ENCODE measurements at regions not wholly inside any gene's neighbourhood (a gene's known extent, or its start where the extent isn't known, plus 50 kb on each side); places are given as distances from the start of the nearest gene placed in this dataset.
"Not testable (repeated sequence)": the region's sequence is repeated elsewhere in the genome, so short reads cannot be mapped to it uniquely, and the experiment has no call there.

DNA sequence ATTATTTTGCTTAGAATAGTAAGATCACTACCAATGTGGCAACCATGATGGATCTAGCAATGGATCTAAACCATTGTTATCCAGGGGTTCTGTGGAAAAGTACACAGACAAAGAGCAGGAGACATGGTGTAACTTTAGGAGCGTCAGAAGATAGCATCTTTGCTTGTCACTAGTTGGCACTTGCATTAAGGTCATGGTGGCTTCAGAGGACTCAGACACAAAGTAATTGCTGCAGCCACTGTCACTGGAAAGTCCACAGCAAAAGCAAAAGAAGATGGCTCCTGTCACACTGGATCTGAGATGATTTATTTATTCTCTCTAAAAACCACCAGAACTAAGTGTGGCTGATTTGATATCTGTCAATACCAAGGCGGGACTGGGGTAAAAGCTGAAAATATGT, 93.3 kb upstream of the PCDH20 start:
- no peak for DNase-seq (ENCODE audit: low read depth)

- no peak for DNase-seq (ENCODE audit: low read depth)
Observed at GRCh38 chr13:61500176-61500575, 84.5 kb upstream of the PCDH20 start.

GRCh38 chr13:61495648-61496047, 80.0 kb upstream of the PCDH20 start:
- DNase-seq (ENCODE audit: low read depth): no peak

GRCh38 chr13:61493556-61493955, 77.9 kb upstream of the PCDH20 start:
- DNase-seq (ENCODE audit: low read depth): not testable (repeated sequence)

DNA sequence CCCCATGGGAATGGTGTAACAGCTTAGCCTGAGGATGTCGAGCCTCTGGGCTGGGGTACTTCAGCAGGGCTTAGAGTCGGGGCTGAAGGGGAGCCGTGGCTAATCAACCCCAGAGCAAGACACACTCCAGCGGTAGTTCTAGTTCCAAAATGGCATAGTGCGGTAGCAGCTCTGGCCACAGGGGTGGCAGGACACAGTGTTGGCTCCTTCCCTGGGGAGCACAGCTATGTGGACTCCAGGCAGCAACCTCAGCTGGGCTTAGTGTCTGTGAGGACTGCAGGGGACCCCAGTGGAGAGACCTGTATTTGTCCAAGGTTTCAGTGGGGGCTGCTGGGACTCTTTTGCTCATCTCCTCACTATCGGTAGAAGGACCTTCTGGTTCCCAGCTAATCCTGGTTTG, 70.8 kb upstream of the PCDH20 start:
- no peak for DNase-seq (ENCODE audit: low read depth)

DNA sequence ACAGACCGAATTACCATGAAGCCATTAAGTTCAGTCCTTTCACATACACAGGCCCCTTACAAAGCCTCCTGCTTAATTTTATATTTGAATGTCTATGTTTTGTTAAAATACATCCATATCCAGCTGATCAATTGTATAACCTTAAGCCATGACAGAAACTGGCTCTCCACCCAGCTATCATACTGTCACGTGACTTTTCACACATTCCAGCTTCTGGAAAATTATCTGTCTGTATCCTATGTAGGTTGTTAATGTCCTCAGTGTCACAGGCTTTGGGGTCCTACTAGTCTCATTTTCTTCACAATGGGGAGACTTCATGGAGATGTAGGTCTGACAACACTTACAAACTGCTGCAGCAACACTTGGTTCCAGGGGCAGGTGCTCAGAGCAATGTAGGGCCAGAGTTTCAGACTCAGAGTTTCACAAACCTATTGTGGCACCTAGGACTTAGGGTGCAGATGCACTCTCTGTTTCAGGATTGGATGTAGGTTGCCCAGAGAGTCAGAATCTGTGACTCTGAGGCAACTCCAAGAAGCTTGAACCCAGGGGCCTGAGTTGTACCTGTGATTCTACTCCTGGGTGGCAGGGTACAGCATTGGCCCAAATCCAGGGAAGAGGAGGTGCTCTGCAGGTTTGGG, 69.6 kb upstream of the PCDH20 start:
- no peak for DNase-seq (ENCODE audit: low read depth)

DNA sequence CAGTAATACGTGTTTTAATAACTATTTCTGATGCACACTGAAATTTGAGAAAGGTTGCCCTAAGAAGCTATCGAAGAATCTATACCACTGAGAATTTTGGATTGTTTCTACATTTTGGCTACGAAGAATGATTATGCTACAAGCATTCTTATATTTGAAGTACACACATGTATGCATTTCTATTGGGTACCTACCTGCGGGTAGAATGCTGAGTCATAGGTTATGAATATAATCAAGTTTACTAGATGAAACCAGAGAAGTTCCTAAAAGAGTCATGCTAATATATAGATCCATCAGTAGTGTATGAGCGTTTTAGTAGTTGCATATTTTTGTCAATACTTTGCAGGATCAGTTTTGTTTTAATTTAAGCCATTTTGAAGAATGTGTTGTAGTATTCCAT, 62.0 kb upstream of the PCDH20 start:
- DNase-seq (ENCODE audit: low read depth): no peak

GRCh38 chr13:61470786-61471185, 55.1 kb upstream of the PCDH20 start:
- no peak for DNase-seq (ENCODE audit: low read depth)

- DNase-seq (ENCODE audit: low read depth): peak; percentile 2
Observed at GRCh38 chr13:61466280-61466679, 50.6 kb upstream of the PCDH20 start.

All from renal cortical epithelial cell (primary cell).